Heart left ventricle (tissue), 13 donors: ENCODE measurements at regions not wholly inside any gene's neighbourhood (a gene's known extent, or its start where the extent isn't known, plus 50 kb on each side); places are given as distances from the start of the nearest gene placed in this dataset.

Experiments used
- POLR2A ChIP-seq, 2 donors: fragments of 450-650 bp; IDR thresholded peaks; one replicate each; pipeline ENCODE4 v1.6.1; 2017; ENCODE audit warnings: antibody characterized with exemption in 2 of 2, mild to moderate bottlenecking in 2 of 2, moderate library complexity in 2 of 2
- TF ChIP-seq, protein P1 (sequence below), 12 donors: fragments of 200-600 bp; sonication (generic) in 4 of 12; IDR thresholded peaks; one replicate each; pipeline versions ENCODE4 v1.5.0 to v1.8.0; 2018 to 2022; ENCODE audit warnings: antibody characterized with exemption in 12 of 12, mild to moderate bottlenecking in 5 of 12
- donor health status: ischemic (EF 13 %, LVEDD 7.1; RV severe dilation, severe dysfunction).
- donor health status: DM: no; HTN: yes; CAD: no.
- donor health status: DM: no; HTN: no; CAD: no.
- donor health status: ischemic (EF 25% LVEDD 6.9; RV normal size, moderate dysfunction).
- donor health status: ischemic (EF 25% LVEDD 5.7; RV mildly dilated, moderate dysfunction).
- donor health status: ischemic (EF 35%, LVEDD 5.7; RV mildly dilated, moderate dysfunction).
- donor health status: nonischemic (EF 11% LVEDD 7.7; RV severe dilation, severe dysfunction).
- donor health status: DM: yes; HTN: yes; CAD: no.
- donor health status: PGD.
- donor health status: ischemic (EF 29% LVEDD 5.4; RV normal size, mild dysfunction).
- donor health status: nonischemic (EF 23%, LVEDD 6.1; RV moderate dilation, normal function).

DNA sequence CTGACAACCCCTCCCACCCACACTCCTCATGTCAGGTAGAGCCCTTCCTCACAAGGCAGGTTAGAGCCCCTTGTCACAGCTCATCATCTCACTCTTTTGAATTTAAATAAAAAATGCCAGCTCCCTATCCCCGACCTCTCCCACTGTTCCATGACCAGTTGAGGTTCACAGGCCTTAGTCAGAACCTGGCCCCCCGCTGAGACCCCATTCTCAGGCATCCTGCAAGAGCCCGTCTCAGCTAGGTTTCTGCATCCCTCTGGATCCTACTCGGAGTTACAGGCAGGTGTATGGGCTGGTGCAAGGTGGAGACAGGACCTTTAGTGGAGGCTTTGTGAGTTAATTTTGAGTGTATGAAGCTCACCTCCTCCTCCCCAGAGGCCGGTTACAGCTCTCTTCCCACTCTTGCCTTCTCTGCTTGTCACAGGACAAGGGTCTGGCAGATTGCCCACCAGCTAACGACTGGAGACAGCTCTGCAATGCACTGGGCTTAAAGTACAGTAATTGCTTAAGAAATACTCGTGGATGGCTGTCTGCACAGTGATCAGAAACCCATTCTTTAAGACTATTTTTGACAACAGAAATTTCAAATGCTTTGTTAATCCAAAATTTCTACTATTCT is 394.9 kb upstream of the DPP6 start:
- TF ChIP-seq, protein P1, sequence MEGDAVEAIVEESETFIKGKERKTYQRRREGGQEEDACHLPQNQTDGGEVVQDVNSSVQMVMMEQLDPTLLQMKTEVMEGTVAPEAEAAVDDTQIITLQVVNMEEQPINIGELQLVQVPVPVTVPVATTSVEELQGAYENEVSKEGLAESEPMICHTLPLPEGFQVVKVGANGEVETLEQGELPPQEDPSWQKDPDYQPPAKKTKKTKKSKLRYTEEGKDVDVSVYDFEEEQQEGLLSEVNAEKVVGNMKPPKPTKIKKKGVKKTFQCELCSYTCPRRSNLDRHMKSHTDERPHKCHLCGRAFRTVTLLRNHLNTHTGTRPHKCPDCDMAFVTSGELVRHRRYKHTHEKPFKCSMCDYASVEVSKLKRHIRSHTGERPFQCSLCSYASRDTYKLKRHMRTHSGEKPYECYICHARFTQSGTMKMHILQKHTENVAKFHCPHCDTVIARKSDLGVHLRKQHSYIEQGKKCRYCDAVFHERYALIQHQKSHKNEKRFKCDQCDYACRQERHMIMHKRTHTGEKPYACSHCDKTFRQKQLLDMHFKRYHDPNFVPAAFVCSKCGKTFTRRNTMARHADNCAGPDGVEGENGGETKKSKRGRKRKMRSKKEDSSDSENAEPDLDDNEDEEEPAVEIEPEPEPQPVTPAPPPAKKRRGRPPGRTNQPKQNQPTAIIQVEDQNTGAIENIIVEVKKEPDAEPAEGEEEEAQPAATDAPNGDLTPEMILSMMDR (IDR thresholded peaks at IDR 0.05), result no peak
- TF ChIP-seq POLR2A (IDR thresholded peaks at IDR 0.05), result no peak
